AG04450 (cell line): ENCODE measurements at regions not wholly inside any gene's neighbourhood (a gene's known extent, or its start where the extent isn't known, plus 50 kb on each side); places are given as distances from the start of the nearest gene placed in this dataset.

Source experiments
- CTCF ChIA-PET: fragments of 300-600, 350-600 bp; formaldehyde crosslinking; extraction: SDS; loops from one replicate; lab custom pipeline; 2022; ENCODE audit warnings: antibody characterized with exemption, inconsistent platforms; lab: Charles Lee
- POLR2A ChIA-PET: fragments of 350-600 bp; formaldehyde crosslinking; extraction: SDS; loops from one replicate; lab custom pipeline; 2021; ENCODE audit warnings: antibody characterized with exemption, inconsistent platforms; lab: Yijun Ruan, JAX
- DNase-seq: peaks from one replicate; pipeline ENCODE4 v3.0.0-alpha.2; 2011; ENCODE audit warnings: low read depth, low spot score
- H3K27ac ChIP-seq: one replicate; pipeline ENCODE4 v1.5.1; 2012; ENCODE audit warnings: low read depth, low read length, control low read depth
- H3K27me3 ChIP-seq: one replicate; pipeline ENCODE4 v1.6.0; 2012; ENCODE audit warnings: low read length; ENCODE audit not compliant: control insufficient read depth, insufficient read depth
- H3K4me3 ChIP-seq: 2 replicates; pipeline ENCODE4 v1.5.1; 2011; ENCODE audit warnings: mild to moderate bottlenecking, low read depth, low read length, control low read depth
- H3K9me3 ChIP-seq: 2 replicates; pipeline ENCODE4 v1.5.1; 2012; ENCODE audit warnings: low read length; ENCODE audit not compliant: control insufficient read depth, insufficient read depth
- TF ChIP-seq, protein P1 (sequence below): IDR thresholded peaks from 2 replicates; pipeline ENCODE4 v1.5.1; 2011; ENCODE audit warnings: low read depth, low read length, control low read depth, inconsistent platforms

DNA sequence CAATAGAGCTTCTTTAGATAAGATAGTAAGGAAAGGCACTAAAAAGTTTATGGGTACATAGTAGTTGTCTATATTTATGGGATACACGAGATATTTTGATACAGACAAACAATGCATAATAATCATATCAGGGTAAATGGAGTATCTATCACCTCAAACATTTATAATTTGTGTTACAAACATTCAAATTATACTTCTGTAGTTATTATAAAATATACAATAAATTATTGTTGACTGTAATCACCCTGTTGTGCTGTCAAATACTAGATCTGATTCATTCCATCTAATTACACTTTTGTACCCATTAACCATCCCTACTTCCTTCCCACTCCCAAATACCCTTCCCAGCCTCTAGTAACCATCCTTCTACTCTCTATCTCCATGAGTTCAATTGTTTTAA lies 179.7 kb downstream of the FOXG1 start:
- no peak for DNase-seq
- H3K9me3 ChIP-seq = no peaks in the 10 kb centered on the region
- ChIA-PET CTCF (no interaction called here), POLR2A (no interaction called here)
- H3K27me3 ChIP-seq = no peaks in the 10 kb centered on the region
- no peak overlapping the region for H3K4me3 ChIP-seq
- H3K27ac ChIP-seq = no peak overlapping the region
- TF ChIP-seq, protein P1, sequence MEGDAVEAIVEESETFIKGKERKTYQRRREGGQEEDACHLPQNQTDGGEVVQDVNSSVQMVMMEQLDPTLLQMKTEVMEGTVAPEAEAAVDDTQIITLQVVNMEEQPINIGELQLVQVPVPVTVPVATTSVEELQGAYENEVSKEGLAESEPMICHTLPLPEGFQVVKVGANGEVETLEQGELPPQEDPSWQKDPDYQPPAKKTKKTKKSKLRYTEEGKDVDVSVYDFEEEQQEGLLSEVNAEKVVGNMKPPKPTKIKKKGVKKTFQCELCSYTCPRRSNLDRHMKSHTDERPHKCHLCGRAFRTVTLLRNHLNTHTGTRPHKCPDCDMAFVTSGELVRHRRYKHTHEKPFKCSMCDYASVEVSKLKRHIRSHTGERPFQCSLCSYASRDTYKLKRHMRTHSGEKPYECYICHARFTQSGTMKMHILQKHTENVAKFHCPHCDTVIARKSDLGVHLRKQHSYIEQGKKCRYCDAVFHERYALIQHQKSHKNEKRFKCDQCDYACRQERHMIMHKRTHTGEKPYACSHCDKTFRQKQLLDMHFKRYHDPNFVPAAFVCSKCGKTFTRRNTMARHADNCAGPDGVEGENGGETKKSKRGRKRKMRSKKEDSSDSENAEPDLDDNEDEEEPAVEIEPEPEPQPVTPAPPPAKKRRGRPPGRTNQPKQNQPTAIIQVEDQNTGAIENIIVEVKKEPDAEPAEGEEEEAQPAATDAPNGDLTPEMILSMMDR = no peak

DNA sequence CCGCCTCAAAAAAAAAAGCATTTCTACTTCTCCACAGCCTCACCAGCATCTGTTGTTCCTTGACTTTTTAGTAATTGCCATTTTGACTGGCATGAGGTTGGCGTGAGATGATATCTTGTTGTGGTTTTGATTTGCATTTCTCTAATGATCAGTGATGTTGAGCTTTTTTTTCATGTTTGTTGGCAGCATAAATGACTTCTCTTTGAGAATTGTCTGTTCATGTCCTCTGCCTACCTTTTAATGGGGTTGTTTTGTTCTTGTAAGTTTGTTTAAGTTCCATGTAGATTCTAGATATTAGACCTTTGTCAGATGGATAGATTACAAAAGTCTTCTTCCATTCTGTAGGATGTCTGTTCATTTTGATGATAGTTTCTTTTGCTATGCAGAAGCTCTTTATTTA lies 182.9 kb downstream of the FOXG1 start:
- H3K9me3 ChIP-seq = no peaks in the 10 kb centered on the region
- TF ChIP-seq, protein P1 = no peak
- CTCF ChIA-PET = no interaction called here
- H3K4me3 ChIP-seq = no peak overlapping the region
- H3K27me3 ChIP-seq = no peaks in the 10 kb centered on the region
- DNase-seq = no peak
- POLR2A ChIA-PET = no interaction called here
- no peak overlapping the region for H3K27ac ChIP-seq

DNA sequence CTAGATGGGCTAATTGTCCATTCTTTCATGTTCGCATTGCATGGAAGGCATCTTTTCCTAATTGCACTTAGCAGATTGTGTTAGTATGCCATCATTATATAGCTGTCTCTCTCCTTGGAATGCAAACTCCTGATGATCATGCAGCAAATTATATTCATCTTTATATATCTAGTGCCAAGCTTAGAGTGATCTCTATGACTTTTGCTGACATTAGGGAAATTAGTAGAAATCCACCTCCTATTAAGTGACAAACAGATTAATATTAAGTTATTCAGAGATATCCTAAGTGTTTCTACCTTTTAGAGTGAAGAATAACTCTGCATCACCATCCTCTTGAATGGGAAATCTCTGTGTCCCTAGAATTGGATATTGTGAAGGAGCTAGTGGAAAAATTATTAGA lies 185.6 kb downstream of the FOXG1 start:
- no peak overlapping the region for H3K4me3 ChIP-seq
- DNase-seq = no peak
- TF ChIP-seq, protein P1 = no peak
- H3K27ac ChIP-seq = no peak overlapping the region
- H3K9me3 ChIP-seq = no peaks in the 10 kb centered on the region
- H3K27me3 ChIP-seq = no peaks in the 10 kb centered on the region
- ChIA-PET POLR2A (no interaction called here), CTCF (no interaction called here)

DNA sequence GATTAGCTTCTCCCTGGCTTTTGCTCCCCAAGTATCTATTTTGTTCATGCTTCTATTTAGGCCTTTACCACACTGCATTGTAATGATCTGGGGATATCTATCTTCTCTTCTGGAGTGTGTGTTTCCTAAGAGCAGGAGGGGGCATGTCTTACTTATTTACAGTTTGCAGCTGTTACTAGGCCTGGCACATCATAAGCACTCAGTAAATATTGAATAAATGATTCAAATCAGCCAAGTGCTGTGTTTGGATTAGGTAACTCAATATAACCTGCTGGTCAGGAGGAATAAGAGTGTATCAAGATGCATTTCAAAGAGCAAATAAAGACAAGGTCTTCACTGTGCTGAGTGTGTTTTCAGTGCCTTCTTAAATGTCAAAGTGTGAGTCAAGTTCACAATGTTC lies 186.1 kb downstream of the FOXG1 start:
- TF ChIP-seq, protein P1 = no peak
- H3K27ac ChIP-seq = no peak overlapping the region
- ChIA-PET CTCF (no interaction called here), POLR2A (no interaction called here)
- H3K4me3 ChIP-seq = no peak overlapping the region
- no peaks in the 10 kb centered on the region for H3K27me3 ChIP-seq
- no peak for DNase-seq
- no peaks in the 10 kb centered on the region for H3K9me3 ChIP-seq

DNA sequence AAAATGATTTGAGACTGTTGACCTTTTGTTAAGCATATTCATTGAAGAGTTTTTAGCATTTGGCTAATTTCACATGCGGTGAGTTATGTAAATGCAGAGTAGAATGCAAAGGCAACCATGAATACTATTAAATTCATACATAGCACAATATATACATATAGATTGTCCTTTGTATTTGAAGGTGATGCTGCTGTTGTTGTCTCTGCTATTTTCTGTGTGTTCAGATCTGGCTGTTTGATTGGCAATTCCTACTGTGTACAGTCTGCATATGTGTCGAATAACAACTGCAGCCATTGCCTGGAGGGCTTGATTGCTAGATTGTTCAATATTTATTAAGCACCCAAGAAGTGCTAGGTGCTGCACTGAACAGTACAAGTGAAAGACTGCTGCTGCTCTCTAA lies 187.4 kb downstream of the FOXG1 start:
- POLR2A ChIA-PET = no interaction called here

More for the DNA sequence above, 187.4 kb downstream of the FOXG1 start:
- H3K9me3 ChIP-seq = no peaks in the 10 kb centered on the region
- no peak for DNase-seq
- no peak overlapping the region for H3K4me3 ChIP-seq
- TF ChIP-seq, protein P1 = no peak
- no peaks in the 10 kb centered on the region for H3K27me3 ChIP-seq
- CTCF ChIA-PET = interaction anchor here (0.6 kb wide), 1 partner anchor 142 kb away, joined by 5 read pairs; no protein-coding TSS in a partner anchor
- H3K27ac ChIP-seq = no peak overlapping the region
